Naive thymus-derived CD8-positive, alpha-beta T cell (primary cell): ENCODE measurements at regions not wholly inside any gene's neighbourhood (a gene's known extent, or its start where the extent isn't known, plus 50 kb on each side); places are given as distances from the start of the nearest gene placed in this dataset.

Source experiments
- ATAC-seq, 2 donors: fragments of 150-1000 bp; cut with Tn5 transposase in 1 of 2; sonication (Bioruptor Pico), chemical (Tn5 transposase) in 1 of 2; 1 replicate in 1 of 2; 2 replicates in 1 of 2; pipeline ENCODE4 v1.10.0; 2021; ENCODE audit warnings: mild to moderate bottlenecking in 2 of 2, moderate library complexity in 2 of 2
- POLR2A ChIA-PET: fragments of 350-600 bp; sonication (Branson Sonifier 250); formaldehyde crosslinking; loops from one replicate; lab custom pipeline; 2021; ENCODE audit warnings: antibody characterized with exemption; lab: Charles Lee
- DNase-seq, 10 donors: peaks; one replicate each; pipeline versions ENCODE4 v3.0.0 to v3.0.0-alpha.2; 2020 to 2022
- H3K27ac Mint-ChIP-seq, 10 donors: one replicate each; pipeline ENCODE4 v1.8.0; 2020 to 2022; ENCODE audit warnings: mild to moderate bottlenecking in 10 of 10, mixed read lengths in 10 of 10, moderate library complexity in 4 of 10, inconsistent platforms in 1 of 10
- H3K27me3 Mint-ChIP-seq, 5 donors: one replicate each; pipeline ENCODE4 v1.8.0; 2021 to 2022; ENCODE audit warnings: mixed read lengths in 5 of 5
- H3K36me3 Mint-ChIP-seq, 3 donors: one replicate each; pipeline ENCODE4 v1.8.0; 2020 to 2022; ENCODE audit warnings: mixed read lengths in 3 of 3, mild to moderate bottlenecking in 2 of 3, inconsistent platforms in 1 of 3
- H3K4me1 Mint-ChIP-seq, 4 donors: one replicate each; pipeline ENCODE4 v1.8.0; 2021 to 2022; ENCODE audit warnings: mixed read lengths in 4 of 4
- H3K4me3 Mint-ChIP-seq, 10 donors: one replicate each; pipeline ENCODE4 v1.8.0; 2020 to 2022; ENCODE audit warnings: mild to moderate bottlenecking in 10 of 10, mixed read lengths in 10 of 10, moderate library complexity in 6 of 10, inconsistent platforms in 1 of 10
- H3K9me3 Mint-ChIP-seq, 9 donors: one replicate each; pipeline ENCODE4 v1.8.0; 2020 to 2022; ENCODE audit warnings: mixed read lengths in 9 of 9, mild to moderate bottlenecking in 3 of 9, inconsistent platforms in 1 of 9, moderate library complexity in 1 of 9

- no peak for ATAC-seq
- Mint-ChIP-seq H3K4me1 (no peaks in the 10 kb centered on the region), H3K27me3 (no peaks in the 10 kb centered on the region), H3K4me3 (no peak overlapping the region), H3K27ac (no peak overlapping the region), H3K36me3 (no peaks in the 10 kb centered on the region), H3K9me3 (peaks cover 0 to 17% (median 6%) of the 10 kb centered on the region in 9 donors)
- DNase-seq, result no peak
- POLR2A ChIA-PET, result no interaction called here
These were observed 482.5 kb downstream of the SUCLA2 start for GRCh38 chr13:47518530-47518929.

GRCh38 chr13:47511647-47512046 is 489.4 kb downstream of the SUCLA2 start:
- no peak for ATAC-seq
- no peak for DNase-seq
- no peaks in the 10 kb centered on the region for H3K27me3 Mint-ChIP-seq
- H3K4me1 Mint-ChIP-seq, result no peaks in the 10 kb centered on the region
- peaks cover 0 to 16% (median 4%) of the 10 kb centered on the region in 9 donors for H3K9me3 Mint-ChIP-seq
- H3K4me3 Mint-ChIP-seq, result no peak overlapping the region
- POLR2A ChIA-PET, result no interaction called here
- no peak overlapping the region for H3K27ac Mint-ChIP-seq
- H3K36me3 Mint-ChIP-seq, result no peaks in the 10 kb centered on the region

- no peak overlapping the region for H3K27ac Mint-ChIP-seq
- no peaks in the 10 kb centered on the region for H3K36me3 Mint-ChIP-seq
- no peaks in the 10 kb centered on the region for H3K27me3 Mint-ChIP-seq
- POLR2A ChIA-PET, result no interaction called here
- no peaks in the 10 kb centered on the region for H3K9me3 Mint-ChIP-seq
- H3K4me3 Mint-ChIP-seq, result no peak overlapping the region
- ATAC-seq (no peak), DNase-seq (no peak)
- no peaks in the 10 kb centered on the region for H3K4me1 Mint-ChIP-seq
These were observed 492.4 kb downstream of the SUCLA2 start for GRCh38 chr13:47508527-47509228.

DNA sequence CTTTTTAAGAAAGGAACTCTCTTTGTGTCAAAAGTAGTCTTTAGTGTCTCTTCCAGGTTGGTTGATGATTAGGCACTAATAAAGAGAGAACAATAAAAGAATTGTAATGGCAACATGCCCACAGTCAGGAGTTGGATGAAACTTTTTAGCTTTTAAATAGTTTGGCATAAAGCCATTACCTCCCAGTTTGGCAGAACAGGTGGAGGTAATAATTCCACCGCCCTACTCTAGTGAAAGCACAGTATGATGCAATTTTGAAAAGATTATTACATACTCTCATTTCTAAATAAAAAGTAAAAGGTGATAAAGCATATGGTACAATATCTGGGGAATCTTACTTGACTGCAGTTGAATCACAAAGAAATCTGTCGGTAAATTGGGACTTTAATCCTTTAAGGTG is 497.6 kb downstream of the SUCLA2 start:
- no peak for DNase-seq
- POLR2A ChIA-PET, result no interaction called here
- Mint-ChIP-seq H3K4me3 (no peak overlapping the region), H3K27ac (no peak overlapping the region), H3K4me1 (no peaks in the 10 kb centered on the region), H3K27me3 (peaks cover 0 to 12% (median 7%) of the 10 kb centered on the region in 5 donors), H3K36me3 (no peaks in the 10 kb centered on the region), H3K9me3 (peaks cover 0 to under 1% (median 0%) of the 10 kb centered on the region in 9 donors)
- ATAC-seq, result no peak

DNA sequence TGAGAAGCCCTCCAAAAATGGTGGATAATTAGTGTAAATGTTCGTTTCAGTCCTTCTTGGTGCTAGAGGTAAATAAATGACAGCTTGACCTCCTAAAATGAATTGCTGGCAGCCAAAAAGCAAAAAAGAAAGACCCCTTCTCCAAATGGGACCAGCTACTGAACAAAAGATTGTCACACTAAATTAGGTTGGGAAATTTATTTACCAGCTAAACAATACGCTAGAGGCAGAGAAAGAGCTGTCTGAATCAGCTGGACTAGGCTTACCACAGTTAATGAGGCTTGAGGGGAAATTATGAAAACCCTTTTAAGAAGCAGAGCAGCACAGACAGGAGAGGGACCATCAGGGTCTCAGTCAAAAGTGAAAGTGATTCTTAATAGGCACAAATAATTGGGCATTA is 498.9 kb downstream of the SUCLA2 start:
- Mint-ChIP-seq H3K27me3 (peaks cover 0 to 12% (median 7%) of the 10 kb centered on the region in 5 donors), H3K9me3 (peaks cover 0 to 8% (median 0%) of the 10 kb centered on the region in 9 donors), H3K4me1 (peaks cover 0 to 8% (median under 1%) of the 10 kb centered on the region in 4 donors), H3K27ac (peak overlapping the region in 1 of 10 donors; percentile 14), H3K36me3 (no peaks in the 10 kb centered on the region), H3K4me3 (no peak overlapping the region)
- DNase-seq (no peak), ATAC-seq (no peak)
- POLR2A ChIA-PET, result no interaction called here

GRCh38 chr13:47499358-47500150 is 501.5 kb downstream of the SUCLA2 start:
- peaks cover 0 to 18% (median 2%) of the 10 kb centered on the region in 9 donors for H3K9me3 Mint-ChIP-seq
- no peaks in the 10 kb centered on the region for H3K36me3 Mint-ChIP-seq
- peaks cover 0 to 12% (median 10%) of the 10 kb centered on the region in 5 donors for H3K27me3 Mint-ChIP-seq
- H3K4me1 Mint-ChIP-seq, result peaks cover 0 to 8% (median under 1%) of the 10 kb centered on the region in 4 donors
- ATAC-seq (no peak), DNase-seq (no peak)
- POLR2A ChIA-PET, result no interaction called here
- no peak overlapping the region for H3K27ac Mint-ChIP-seq
- no peak overlapping the region for H3K4me3 Mint-ChIP-seq

DNA sequence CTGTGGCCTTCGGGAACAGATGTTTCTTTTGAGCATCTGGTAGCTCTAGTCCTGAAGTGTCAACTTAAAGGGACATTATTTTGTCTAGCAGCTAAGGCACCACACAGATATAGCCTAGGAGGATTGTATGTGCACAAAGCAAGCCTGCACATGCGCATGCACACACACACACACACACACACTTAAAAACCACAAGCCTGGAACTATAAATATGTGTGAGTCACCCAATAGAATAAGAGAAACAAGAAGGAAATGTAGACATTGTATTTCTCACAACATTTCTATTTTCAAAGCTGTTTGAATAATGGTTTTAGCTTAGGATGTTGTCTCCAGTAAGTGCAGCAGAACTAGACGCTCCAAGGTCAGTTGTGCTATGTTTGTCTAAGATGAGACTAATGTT is 516.5 kb downstream of the SUCLA2 start:
- DNase-seq (no peak), ATAC-seq (no peak)
- peaks cover 0 to 4% (median 0%) of the 10 kb centered on the region in 9 donors for H3K9me3 Mint-ChIP-seq
- POLR2A ChIA-PET, result no interaction called here
- no peak overlapping the region for H3K27ac Mint-ChIP-seq
- H3K4me1 Mint-ChIP-seq, result no peaks in the 10 kb centered on the region
- H3K4me3 Mint-ChIP-seq, result no peak overlapping the region
- H3K27me3 Mint-ChIP-seq, result no peaks in the 10 kb centered on the region
- H3K36me3 Mint-ChIP-seq, result no peaks in the 10 kb centered on the region

DNA sequence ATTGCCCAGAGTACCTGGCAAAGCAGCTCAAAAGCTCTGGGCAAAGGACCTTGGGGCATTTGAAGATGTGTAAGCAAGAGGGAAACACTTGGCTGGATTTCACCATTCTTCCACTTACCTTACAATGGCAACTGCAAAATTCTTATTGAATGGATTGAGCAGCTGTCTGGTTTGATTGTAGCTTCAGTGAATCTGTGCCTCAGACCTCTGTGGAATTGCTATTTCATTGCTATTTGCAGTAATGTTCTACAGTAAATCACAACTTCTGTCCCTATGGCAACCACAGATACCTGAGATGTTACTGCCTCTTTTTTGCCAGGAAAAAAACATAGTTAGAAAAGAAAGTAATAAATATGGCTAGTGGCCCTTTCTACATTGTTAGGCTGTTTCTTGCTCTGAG is 519.5 kb downstream of the SUCLA2 start:
- POLR2A ChIA-PET, result no interaction called here
- ATAC-seq (no peak), DNase-seq (no peak)
- Mint-ChIP-seq H3K4me1 (no peaks in the 10 kb centered on the region), H3K36me3 (no peaks in the 10 kb centered on the region), H3K27me3 (peaks cover 0 to 5% (median 0%) of the 10 kb centered on the region in 5 donors), H3K27ac (no peak overlapping the region), H3K4me3 (no peak overlapping the region), H3K9me3 (peaks cover 0 to 16% (median 5%) of the 10 kb centered on the region in 9 donors)

DNA sequence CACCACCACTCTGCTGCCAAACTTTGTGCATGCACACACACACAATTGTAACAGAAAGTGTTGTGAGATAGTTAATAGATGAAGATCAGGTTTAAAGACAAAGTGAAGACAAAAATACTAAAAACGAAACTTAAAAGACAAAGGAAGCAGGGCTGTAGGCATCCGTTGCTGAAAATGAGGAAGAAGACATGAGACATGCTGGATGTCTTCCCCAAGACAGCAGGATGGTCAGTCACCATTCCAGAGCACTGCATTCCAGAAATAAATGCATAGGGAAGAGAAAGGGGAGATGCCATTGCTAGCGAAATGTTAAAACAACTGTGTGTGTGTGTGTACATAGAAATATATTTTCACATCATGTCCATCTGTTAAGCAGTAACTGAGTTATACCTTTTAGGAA is 520.1 kb downstream of the SUCLA2 start:
- H3K4me1 Mint-ChIP-seq, result no peaks in the 10 kb centered on the region
- H3K4me3 Mint-ChIP-seq, result no peak overlapping the region
- peaks cover 0 to 16% (median 4%) of the 10 kb centered on the region in 9 donors for H3K9me3 Mint-ChIP-seq
- H3K36me3 Mint-ChIP-seq, result no peaks in the 10 kb centered on the region
- no peak overlapping the region for H3K27ac Mint-ChIP-seq
- peaks cover 0 to 6% (median 0%) of the 10 kb centered on the region in 5 donors for H3K27me3 Mint-ChIP-seq
- DNase-seq, result no peak
- POLR2A ChIA-PET, result no interaction called here
- no peak for ATAC-seq

DNA sequence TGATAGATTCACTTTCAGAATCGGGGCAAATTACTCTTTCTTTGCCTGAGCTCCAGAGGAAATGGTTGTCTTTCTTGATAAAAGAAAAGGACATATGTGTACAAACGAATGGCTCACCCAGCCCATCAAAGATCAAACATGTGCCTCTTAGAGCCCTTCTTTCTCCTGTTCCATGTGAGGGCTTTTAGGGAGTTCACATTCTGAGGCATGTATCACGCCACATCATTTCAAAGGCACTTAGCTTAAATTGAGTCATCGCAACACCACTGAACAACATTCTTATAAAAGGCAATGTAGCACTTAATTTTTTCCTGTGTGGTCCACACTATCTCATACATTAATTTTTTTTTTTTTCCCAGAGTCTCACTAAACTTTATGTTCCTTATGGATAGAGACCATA is 521.0 kb downstream of the SUCLA2 start:
- H3K4me1 Mint-ChIP-seq, result no peaks in the 10 kb centered on the region
- no peak for ATAC-seq
- POLR2A ChIA-PET, result no interaction called here
- no peaks in the 10 kb centered on the region for H3K36me3 Mint-ChIP-seq
- H3K4me3 Mint-ChIP-seq, result no peak overlapping the region
- DNase-seq, result no peak
- peaks cover 0 to 6% (median 0%) of the 10 kb centered on the region in 5 donors for H3K27me3 Mint-ChIP-seq
- peaks cover 0 to 16% (median 4%) of the 10 kb centered on the region in 9 donors for H3K9me3 Mint-ChIP-seq
- H3K27ac Mint-ChIP-seq, result no peak overlapping the region

GRCh38 chr13:47478985-47479384 is 522.1 kb downstream of the SUCLA2 start:
- POLR2A ChIA-PET, result no interaction called here
- H3K9me3 Mint-ChIP-seq, result peaks cover 0 to 16% (median 4%) of the 10 kb centered on the region in 9 donors
- peaks cover 0 to 6% (median 0%) of the 10 kb centered on the region in 5 donors for H3K27me3 Mint-ChIP-seq
- no peak overlapping the region for H3K4me3 Mint-ChIP-seq
- H3K27ac Mint-ChIP-seq, result no peak overlapping the region
- DNase-seq (no peak), ATAC-seq (no peak)
- H3K36me3 Mint-ChIP-seq, result no peaks in the 10 kb centered on the region
- H3K4me1 Mint-ChIP-seq, result no peaks in the 10 kb centered on the region

DNA sequence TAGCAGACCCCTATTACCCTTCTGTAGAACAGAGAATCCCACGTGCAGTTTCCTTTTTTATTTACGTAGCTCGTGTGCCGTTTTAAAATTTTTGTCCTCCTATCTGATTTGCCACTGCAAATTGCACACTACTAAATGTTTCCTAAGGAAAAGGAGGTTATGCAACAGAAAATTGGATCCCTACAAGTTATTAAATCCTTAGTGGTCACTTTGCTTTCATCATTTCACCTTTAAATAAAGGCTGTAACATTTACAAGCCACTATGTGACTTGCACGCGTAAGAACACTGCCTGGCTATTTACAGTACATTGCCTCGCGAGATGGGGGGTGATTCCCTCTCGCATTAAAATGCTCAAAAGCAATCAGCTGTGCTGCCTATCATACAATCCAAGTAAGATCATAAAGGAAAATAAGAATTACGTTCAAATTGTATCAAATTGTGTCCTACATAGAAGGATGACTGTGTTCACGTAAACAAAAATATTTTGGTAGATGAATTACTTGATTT is 525.6 kb downstream of the SUCLA2 start:
- POLR2A ChIA-PET, result no interaction called here
- Mint-ChIP-seq H3K4me3 (no peak overlapping the region), H3K36me3 (no peaks in the 10 kb centered on the region), H3K9me3 (peaks cover 0 to 20% (median 4%) of the 10 kb centered on the region in 9 donors), H3K4me1 (no peaks in the 10 kb centered on the region), H3K27ac (no peak overlapping the region), H3K27me3 (peaks cover 0 to 6% (median 0%) of the 10 kb centered on the region in 5 donors)
- ATAC-seq (no peak), DNase-seq (no peak)

DNA sequence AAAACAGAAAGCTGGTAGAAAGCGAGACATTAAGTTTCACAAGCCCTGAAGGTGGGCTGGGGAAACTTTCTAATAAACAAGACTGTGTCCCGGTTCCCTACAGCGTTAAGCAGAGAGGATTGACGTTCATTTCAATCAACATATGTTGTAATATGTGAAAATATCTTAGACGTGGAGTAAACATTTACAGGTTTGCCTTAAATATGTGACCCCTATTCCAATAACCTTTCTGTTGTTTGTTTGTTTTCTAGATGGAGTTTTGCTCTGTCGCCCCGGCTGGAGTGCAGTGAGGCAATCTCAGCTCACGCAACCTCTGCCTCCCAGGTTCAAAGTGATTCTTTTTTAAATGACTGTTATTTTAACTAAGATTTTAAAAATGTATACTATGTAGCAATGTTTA is 526.2 kb downstream of the SUCLA2 start:
- Mint-ChIP-seq H3K36me3 (no peaks in the 10 kb centered on the region), H3K9me3 (peaks cover 0 to 25% (median 3%) of the 10 kb centered on the region in 9 donors), H3K27me3 (peaks cover 0 to 9% (median 0%) of the 10 kb centered on the region in 5 donors), H3K4me1 (no peaks in the 10 kb centered on the region), H3K27ac (no peak overlapping the region), H3K4me3 (no peak overlapping the region)
- DNase-seq, result no peak
- POLR2A ChIA-PET, result no interaction called here
- no peak for ATAC-seq
